AG09309 (cell line): ENCODE measurements at regions not wholly inside any gene's neighbourhood (a gene's known extent, or its start where the extent isn't known, plus 50 kb on each side); places are given as distances from the start of the nearest gene placed in this dataset.

Experiments used
- DNase-seq: peaks from one replicate; pipeline ENCODE4 v3.0.0-alpha.2; 2010; ENCODE audit warnings: low read depth
- H3K4me3 ChIP-seq: 2 replicates; pipeline ENCODE4 v1.5.1; 2011; ENCODE audit warnings: mild to moderate bottlenecking, low read depth, low read length, moderate library complexity; ENCODE audit not compliant: control insufficient read depth
- TF ChIP-seq, protein P1 (sequence below): IDR thresholded peaks from 2 replicates; pipeline ENCODE4 v1.5.1; 2011; ENCODE audit warnings: mild to moderate bottlenecking, low read depth, low read length, inconsistent platforms; ENCODE audit not compliant: insufficient read depth, control insufficient read depth; ENCODE audit errors: missing control alignments

DNA sequence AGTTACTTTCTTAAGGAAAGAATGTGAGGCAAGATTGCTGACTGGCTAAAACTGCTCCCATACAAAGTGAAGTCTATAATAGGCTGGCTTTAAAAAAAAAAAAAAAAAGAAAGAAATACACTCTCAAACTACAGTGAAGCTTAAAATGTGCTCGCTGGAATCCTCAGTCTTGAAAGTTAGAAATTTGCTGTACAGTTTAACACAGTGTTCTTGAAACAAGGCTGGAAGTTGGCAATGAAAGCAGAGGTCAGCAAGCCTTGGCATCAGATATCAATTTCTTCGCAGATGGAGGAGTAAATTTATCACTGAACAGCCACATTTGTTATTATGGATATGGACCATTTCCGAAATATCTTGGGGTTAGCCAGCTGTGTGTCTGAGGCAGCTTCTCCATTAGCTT is 392.9 kb downstream of the ZNF516 start:
- no peak overlapping the region for H3K4me3 ChIP-seq
- no peak for DNase-seq
- TF ChIP-seq, protein P1, sequence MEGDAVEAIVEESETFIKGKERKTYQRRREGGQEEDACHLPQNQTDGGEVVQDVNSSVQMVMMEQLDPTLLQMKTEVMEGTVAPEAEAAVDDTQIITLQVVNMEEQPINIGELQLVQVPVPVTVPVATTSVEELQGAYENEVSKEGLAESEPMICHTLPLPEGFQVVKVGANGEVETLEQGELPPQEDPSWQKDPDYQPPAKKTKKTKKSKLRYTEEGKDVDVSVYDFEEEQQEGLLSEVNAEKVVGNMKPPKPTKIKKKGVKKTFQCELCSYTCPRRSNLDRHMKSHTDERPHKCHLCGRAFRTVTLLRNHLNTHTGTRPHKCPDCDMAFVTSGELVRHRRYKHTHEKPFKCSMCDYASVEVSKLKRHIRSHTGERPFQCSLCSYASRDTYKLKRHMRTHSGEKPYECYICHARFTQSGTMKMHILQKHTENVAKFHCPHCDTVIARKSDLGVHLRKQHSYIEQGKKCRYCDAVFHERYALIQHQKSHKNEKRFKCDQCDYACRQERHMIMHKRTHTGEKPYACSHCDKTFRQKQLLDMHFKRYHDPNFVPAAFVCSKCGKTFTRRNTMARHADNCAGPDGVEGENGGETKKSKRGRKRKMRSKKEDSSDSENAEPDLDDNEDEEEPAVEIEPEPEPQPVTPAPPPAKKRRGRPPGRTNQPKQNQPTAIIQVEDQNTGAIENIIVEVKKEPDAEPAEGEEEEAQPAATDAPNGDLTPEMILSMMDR: no peak

DNA sequence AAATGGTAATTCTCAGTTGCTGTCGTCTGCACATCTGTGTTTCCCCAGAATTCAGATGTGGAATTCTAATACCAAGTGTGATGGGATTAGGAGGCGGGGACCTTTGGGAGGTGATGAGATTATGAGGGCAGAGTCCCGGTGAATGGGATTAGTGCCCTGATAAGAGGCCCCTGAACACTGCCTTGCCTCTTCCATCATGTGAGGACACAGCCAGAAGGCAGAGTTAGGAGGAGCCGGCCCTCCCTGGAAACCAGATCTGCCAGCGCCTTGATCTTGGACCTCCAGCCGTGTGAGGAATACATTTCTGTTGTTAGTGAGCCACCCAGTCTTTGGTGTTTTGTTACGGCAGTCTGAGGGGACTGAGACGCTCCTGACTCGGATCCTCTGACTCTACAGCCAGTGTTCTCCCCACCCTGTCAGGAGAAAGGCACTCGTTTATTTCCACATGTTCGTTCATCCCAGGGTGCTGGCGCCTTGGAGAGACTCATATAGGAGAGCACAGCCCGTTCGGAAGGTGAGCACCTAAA is 395.0 kb downstream of the ZNF516 start:
- TF ChIP-seq, protein P1: no peak
- DNase-seq: no peak
- H3K4me3 ChIP-seq: no peak overlapping the region

DNA sequence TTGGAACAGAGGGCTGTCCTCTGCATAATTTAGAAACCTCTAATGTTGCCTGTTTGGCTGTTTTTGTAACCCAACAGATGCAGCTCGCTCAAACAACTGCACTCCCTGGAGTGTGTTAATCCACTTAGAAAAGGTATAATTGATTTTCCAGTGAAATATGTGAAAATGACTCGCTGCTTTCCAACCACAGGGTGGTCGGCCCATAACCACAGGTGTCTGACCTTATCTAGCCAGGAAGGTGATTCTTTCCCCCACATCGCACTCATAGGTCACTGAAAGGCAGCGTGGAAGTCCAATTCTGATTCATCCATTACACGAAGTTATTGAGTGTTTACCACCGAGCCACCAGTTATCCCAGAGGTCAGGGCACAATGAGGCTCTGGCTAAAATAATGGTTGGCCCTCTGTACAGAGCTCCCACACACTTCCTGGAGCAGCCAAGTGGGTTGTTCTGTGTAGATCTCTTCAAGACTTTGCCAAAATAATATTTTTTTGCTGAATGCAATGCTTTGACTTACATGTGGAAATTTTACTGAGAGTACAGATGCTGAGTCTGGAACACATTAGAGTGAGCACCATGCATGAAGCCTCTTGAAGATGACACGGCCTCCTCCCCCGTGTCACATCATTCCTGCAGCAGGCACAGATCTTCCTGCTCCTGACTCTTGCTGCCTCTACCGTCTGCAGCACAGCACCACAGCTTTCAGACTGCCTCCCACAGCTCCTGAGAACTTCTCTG is 396.2 kb downstream of the ZNF516 start:
- DNase-seq: no peak
- TF ChIP-seq, protein P1: no peak
- no peak overlapping the region for H3K4me3 ChIP-seq

DNA sequence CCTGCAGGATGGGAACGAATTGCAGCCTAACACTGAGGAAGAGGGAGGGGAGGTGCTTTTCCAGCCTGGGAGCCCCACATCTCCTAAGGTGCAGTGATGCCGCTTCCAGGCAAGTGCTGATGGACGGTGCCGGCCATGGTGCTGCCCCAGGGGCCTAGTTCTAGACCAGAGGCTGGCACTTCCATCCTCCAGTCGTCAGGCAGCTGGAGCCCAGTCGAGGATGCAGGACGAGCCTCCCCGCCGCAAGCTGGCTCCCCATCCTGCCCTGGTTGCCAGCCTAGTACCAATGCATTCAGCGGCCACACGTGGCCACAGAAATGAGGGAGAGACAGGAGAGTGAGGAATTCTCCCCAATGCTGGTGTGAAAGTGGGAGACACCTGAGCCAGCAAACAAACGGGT is 413.5 kb downstream of the ZNF516 start:
- DNase-seq: no peak
- TF ChIP-seq, protein P1: no peak

DNA sequence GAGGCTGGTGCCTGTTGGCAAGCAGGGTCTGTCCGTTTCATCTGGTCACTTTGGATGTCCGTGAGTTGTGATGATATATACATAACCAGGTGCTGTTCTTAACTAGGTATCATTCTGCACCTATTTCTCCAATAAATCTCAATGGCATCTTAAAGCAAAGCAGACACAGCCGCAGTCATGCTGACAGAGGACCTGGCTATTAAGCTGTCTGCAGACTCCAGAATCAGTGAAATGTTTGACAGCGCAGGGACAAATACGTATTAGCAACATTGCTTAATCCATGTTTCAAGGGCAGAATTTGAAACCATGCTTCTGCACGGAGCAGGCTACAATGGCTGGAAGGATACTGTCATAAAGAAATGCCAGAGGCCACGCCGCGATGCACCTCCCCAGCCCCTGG is 414.6 kb downstream of the ZNF516 start:
- no peak for DNase-seq

More for the DNA sequence above, 413.5 kb downstream of the ZNF516 start:
- H3K4me3 ChIP-seq: no peak overlapping the region

DNA sequence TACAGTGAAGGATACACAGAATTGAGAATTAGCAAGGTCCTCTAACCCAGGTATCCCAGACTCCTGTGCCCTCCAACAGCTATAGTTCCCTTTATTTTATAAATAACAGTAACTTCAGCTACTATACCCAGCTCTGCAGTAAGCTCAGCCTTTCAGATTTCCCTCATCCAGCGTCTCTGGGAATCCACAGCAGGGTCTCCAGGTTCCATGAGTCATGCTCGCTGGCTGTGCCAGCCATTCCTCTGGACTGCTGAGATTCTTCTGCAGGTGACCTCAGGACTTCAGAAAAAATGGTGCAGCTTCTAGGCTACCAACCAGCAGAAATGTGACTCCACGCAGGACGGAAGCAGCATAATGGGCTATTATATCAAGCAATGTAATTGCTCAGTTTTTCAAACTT is 419.3 kb downstream of the ZNF516 start:
- TF ChIP-seq, protein P1: no peak
- H3K4me3 ChIP-seq: no peak overlapping the region
- DNase-seq: no peak

More for the DNA sequence above, 414.6 kb downstream of the ZNF516 start:
- no peak overlapping the region for H3K4me3 ChIP-seq
- TF ChIP-seq, protein P1: no peak
